ENCODE measurements at regions not wholly inside any gene's neighbourhood (a gene's known extent, or its start where the extent isn't known, plus 50 kb on each side); places are given as distances from the start of the nearest gene placed in this dataset.

DNA sequence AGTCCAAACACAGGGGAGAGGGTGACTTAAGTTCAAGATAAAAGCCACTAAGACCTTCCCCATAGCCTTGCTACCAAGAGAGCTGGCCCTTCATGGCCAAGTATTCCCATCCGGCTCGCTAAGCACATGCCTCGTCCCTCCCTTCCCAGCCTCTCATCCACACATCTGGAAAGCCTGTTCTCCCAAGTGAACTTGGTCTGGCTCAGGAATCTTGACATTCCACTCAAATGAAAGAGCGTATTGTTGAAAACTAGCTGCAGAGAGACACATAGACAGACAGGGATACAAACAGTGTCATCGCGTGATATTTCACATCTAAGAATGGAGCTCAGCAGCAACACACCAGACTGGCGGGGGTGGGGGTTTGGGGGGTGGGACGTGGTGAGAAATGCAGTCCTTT lies 182.8 kb upstream of the FOXQ1 start:
- no peak for DNase-seq

DNA sequence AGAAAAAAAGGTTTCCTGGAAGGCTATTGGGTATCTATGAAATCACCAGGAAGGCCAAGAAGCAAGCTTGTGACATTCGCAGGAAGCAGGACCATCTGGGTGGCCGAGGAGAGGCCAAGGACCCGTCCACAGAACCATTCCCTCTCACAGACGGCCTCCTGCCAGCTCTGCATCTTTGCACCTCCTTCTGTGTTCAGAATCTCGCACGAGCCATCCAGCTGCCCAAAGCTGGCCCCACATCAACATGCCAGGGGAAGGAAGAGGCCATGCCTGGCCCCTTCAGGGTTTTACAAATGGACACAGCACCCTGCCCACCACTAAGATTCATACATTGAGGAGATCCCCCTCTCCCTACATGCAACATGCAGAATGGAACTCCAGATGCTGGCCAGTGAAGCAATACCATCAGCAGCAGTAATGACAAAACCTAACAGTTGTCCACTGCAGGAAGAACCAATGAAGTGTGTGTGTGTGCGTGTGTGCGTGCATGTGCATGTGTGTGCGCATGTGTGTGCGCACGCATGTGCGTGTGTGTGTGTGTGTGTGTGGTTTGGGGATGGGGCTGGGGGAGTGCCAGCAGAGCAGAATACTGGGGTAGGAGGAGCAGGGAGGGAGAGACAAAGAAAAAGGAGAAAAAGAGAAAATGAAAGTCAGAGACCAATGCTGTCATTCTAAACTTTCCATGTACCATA lies 184.2 kb upstream of the FOXQ1 start:
- no peak for DNase-seq

More for the DNA sequence above, 182.8 kb upstream of the FOXQ1 start:
- in situ Hi-C loops (cut with MboI; ENCODE audit: low pct_unique_long_range_greater_than_20kb, low sequenced_read_pairs), result no loop called here

DNA sequence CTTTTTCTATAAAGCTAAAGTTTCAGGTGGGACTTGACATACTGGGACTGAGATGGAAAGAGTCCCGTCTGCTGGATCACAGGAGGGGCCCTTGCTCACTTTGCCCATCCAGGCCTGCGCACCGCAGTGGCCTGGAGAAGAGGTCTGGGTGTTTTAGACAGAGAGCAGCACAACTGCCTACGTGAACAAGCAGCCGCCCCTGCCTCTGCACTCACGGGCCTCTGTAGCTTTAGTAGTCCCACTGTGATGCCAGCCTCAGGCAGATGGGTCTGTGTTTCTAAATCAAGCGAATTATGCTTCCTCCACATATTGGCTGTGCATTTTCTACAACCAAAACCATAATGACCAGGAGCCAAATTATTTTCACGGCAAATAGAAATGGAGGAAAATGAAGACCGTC lies 184.8 kb upstream of the FOXQ1 start:
- in situ Hi-C loops (cut with MboI; ENCODE audit: low pct_unique_long_range_greater_than_20kb, low sequenced_read_pairs), result no loop called here
- DNase-seq, result no peak

More for the DNA sequence above, 184.2 kb upstream of the FOXQ1 start:
- in situ Hi-C loops (cut with MboI; ENCODE audit: low pct_unique_long_range_greater_than_20kb, low sequenced_read_pairs), result no loop called here

DNA sequence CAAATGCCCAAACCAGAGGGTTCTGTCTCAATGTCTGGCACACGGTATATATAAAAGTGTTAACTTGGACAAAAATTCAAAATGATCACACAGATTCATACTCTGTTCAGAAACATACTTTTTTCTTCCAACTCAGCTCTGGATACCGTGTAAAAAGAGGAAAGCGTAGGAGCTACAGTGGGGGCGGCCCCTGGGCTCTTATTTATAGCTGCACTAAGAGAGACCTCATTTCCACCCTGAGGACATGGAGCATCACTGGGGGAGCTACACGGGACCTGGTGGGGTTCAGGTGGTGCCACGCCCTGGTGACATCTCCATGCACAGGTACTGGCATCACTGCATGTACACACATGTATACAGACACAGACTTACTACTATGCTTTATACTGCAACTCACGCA lies 185.9 kb upstream of the FOXQ1 start:
- no peak for DNase-seq
- in situ Hi-C loops (cut with MboI; ENCODE audit: low pct_unique_long_range_greater_than_20kb, low sequenced_read_pairs), result no loop called here

DNA sequence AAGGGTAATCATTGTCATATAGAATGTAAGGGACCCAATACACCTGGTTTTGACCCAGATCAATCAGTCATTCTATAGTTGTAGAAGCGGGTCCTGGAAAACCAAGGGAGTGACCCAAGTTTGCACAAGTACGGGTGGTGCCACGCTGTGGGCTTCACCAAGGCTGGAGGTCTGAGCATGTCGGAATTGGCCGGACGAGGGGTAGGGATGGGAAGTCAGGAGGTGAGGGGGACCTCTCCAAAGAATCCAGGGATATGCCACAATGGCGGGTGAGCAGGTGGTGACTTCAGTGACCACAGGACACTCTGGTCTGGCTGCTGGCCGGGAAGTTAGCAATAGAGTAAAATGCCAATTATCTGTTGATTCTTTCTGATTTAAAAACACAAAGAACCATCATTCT lies 186.6 kb upstream of the FOXQ1 start:
- in situ Hi-C loops (cut with MboI; ENCODE audit: low pct_unique_long_range_greater_than_20kb, low sequenced_read_pairs), result no loop called here
- no peak for DNase-seq

DNA sequence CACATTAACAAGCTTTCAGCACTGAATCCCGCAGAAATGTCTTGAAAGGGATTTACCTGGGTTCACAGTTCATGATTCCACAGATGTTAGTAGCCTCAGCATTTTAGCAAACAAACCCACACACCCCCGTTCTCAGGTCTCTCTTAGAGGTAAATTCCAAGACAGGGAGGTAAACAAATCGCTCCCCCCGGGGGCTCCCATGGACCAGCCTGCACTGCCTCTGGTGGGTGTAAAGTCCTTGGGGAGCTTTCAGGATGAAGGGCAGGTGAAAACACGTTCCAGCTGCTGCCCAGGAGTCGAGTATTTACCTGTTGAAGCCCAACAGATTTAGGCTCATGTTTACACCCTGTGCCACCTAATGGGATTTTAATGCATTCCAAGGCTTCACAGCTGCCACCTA lies 187.0 kb upstream of the FOXQ1 start:
- no peak for DNase-seq
- in situ Hi-C loops (cut with MboI; ENCODE audit: low pct_unique_long_range_greater_than_20kb, low sequenced_read_pairs), result no loop called here

DNA sequence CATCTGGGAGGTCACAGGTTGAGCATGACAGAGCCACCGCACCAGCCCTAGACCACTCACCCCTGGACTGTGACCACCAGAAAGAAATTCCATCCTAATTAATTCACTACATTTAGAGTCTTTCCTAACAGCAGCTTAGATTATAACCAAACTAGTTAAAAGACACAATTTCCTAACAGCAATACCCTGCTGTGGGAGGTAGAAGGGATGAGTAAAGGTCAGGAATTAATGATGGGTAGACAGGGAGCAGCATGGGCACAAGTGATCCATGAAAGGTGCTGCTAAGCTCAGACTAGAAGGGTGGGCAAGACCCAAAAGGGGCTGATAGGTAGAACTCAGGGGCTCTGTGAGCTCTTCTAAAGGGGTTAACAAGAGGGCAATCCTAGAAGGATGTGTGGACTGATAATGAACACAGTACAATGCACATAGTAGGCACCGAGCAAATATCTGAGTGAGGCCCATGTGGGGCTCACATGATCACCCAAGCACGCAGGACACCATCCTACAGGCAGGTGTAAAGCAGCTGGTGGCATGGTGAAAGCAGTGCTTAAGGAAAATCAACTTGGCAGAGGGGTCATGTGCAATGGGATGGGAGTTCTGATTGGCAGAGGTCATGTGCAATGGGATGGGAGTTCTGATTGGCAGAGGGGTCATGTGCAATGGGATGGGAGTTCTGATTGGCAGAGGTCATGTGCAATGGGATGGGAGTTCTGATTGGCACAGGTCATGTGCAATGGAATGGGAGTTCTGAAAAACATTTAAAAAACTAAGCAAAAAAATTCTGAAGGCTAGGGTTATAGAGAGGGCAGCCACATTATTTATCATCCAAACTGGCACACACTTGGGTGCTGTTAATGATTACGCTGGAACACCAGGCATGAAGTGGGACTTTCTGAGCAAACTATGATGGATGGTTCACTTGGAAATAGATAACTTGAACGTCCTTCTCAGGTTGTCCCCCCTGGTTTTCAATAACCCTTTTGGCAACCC lies 188.2 kb upstream of the FOXQ1 start:
- DNase-seq, result no peak
- in situ Hi-C loops (cut with MboI; ENCODE audit: low pct_unique_long_range_greater_than_20kb, low sequenced_read_pairs), result no loop called here

DNA sequence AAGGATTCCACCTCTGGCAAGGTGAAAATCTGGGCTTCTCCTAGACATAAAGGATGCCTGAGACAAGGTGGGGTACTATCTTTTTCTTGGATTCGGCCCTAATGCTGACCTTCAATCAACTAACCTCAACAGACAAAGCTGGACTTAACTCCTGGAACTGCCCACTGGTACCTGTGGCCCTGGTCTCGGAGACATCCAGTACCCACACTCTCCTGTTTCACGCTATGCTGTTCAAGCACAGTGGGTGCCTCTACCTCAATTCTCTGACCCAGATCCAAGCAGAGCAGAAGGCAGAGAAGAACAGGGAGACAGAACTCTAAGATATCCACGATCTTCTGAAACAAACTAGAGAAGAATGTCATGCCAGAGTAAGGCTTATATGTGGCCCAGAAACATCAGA lies 189.8 kb upstream of the FOXQ1 start:
- DNase-seq, result no peak
- in situ Hi-C loops (cut with MboI; ENCODE audit: low pct_unique_long_range_greater_than_20kb, low sequenced_read_pairs), result no loop called here

DNA sequence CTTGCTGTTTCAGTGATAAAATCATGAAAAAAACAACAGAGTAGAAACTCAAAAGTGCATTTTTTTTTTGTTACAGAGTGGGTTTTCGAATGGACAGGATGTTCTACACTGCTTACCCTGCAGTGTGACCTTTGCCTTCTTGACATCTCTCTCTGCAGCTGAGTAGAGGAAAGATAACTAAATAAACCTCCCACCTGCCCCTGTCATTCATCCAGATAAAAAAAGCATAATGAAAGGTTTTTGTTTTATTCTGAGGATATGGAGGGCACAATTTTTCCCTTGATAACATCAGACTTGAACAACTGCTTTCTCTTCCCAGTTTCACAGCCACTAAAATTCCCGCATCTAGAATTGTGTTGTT lies 193.6 kb upstream of the FOXQ1 start:
- DNase-seq, result no peak
- in situ Hi-C loops (cut with MboI; ENCODE audit: low pct_unique_long_range_greater_than_20kb, low sequenced_read_pairs), result no loop called here

DNA sequence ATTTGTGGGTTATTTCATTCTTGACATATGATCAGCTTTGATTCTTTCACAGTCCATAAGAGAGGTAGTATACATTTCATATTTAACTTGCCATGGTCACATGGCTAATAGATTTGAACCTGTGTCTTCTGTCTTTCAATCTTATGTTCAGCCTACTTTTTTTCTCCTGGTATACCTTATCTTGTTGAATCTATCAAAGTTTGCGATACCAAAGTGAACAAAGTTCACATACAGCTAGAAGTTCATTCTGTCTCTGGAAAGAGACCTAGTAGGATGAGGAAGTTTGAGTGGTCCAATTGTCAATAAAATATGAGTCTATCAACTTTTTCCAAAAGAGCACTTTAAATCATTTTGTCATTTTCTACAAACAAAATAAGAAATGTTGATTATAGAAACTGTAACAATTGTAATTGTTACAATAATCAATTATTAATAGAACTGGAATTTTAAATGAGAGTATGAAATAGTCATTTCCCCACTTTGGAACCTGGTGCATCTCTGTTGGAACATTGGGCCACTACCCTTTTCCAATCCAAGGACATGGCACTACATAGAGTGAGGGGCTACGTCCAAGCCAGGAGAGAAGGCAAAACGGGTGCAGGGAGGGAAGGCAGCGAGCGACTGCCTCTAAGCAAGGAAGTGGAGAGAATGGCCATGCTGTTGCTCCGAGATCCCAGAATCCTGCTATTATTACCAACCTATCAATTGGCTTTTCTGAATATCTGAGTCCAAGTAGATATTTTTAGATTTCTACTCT lies 194.2 kb upstream of the FOXQ1 start:
- in situ Hi-C loops (cut with MboI; ENCODE audit: low pct_unique_long_range_greater_than_20kb, low sequenced_read_pairs), result no loop called here
- DNase-seq, result no peak

DNA sequence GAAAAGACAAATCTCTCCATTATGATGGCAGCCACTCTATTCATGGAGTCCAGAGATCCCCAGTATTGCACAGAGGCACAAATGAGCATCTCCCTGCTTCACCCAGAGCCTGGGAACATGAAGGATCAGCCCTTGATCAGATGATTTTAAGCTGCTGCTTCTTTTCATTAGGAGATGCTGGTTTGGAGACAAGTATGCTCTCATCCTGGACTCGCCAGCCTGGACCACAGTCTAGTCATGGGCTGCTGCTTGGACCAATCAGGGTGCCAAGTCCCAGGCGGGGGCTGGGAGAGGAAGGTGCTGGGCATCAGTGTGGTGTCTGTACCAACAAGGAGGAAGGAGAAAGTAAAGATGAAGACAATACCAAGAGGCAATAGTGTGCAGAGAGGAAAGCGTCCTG lies 195.7 kb upstream of the FOXQ1 start:
- in situ Hi-C loops (cut with MboI; ENCODE audit: low pct_unique_long_range_greater_than_20kb, low sequenced_read_pairs), result no loop called here

DNA sequence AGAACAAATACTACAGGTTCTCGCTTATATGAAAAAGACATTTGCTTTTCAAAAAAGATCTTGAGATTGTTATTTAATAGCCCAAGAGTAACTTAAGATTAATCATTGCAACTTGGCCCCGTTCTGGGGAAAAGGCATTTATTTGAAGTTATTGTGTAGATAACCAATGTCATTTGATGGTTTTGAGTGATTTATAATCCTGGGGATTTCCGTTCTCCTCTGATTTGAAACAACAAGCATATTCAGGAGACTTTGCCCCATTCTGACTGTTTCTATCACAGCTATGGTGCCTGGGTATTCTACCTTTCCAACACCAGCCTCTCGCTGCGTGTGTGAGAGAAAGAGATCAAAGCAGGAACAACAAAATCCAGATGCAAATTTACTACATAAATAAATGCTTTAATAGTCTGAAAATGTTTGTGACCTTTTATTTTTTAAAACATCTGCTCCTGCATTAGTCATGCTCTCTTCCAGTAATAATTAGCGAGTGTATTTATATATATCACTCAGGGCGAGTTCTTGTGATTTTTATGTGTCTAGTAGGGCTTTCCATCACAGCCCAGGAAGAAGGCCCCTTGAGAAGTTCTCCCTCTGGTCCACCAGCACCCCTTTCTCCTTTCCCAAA lies 197.9 kb upstream of the FOXQ1 start:
- in situ Hi-C loops (cut with MboI; ENCODE audit: low pct_unique_long_range_greater_than_20kb, low sequenced_read_pairs), result no loop called here
- DNase-seq, result no peak

More for the DNA sequence above, 195.7 kb upstream of the FOXQ1 start:
- no peak for DNase-seq

DNA sequence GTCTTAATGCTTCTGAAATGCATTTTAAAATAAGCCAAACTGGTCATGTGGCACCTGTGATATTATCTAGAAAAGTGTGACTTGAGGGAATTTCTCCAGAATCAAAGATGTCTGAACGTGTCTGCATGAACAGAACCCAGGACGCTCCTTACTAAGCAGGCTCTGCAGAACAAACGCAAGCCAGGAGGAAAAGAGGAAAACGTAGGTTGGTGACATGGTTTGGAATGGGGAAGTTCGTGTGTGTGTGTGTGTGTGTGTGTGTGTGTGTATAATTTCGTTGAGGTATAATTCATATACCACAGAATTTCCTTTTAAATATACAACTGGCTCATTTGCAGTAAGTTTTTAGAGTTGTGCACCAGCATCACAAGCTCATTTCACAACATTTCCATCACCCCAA lies 200.5 kb upstream of the FOXQ1 start:
- in situ Hi-C loops (cut with MboI; ENCODE audit: low pct_unique_long_range_greater_than_20kb, low sequenced_read_pairs), result no loop called here
- DNase-seq, result peak; percentile 4

DNA sequence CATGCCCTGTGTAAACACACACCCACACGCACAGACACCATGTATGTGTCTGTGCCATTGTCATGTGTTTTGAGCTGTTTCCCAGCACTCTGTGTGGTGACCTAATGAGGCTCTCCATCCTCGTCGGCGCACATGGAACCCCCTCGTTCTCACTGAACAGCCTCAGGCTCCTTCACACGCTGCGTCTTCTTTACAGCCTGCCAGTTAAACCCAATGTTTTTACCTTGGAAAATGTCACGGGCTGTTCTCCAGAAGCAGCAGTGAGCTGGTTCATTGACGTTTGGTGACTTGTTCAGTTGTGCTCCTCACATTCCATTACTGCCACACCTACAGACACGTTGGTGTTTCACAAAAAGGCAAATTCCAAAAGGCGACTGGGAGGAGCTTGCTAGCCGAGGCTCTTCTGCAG lies 201.0 kb upstream of the FOXQ1 start:
- DNase-seq, result no peak
- in situ Hi-C loops (cut with MboI; ENCODE audit: low pct_unique_long_range_greater_than_20kb, low sequenced_read_pairs), result no loop called here

DNA sequence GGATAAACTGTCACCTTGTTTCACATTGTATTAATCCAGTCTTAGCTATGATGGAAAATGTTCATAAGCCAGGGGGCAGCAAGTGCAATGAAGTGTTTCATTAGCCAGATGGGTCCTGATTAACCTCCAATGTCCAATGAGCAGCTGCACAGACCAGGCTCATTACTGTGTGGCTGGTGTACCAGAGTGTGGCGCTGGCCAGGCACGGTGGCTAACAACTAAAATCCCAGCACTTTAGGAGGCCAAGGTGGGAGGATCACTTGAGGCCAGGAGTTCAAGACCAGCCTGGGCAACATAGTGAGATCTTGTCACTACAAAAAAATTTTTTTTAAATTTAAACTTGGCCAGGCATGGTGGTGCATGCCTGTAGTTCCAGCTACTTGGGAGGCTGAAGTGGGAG lies 201.7 kb upstream of the FOXQ1 start:
- in situ Hi-C loops (cut with MboI; ENCODE audit: low pct_unique_long_range_greater_than_20kb, low sequenced_read_pairs), result no loop called here

DNA sequence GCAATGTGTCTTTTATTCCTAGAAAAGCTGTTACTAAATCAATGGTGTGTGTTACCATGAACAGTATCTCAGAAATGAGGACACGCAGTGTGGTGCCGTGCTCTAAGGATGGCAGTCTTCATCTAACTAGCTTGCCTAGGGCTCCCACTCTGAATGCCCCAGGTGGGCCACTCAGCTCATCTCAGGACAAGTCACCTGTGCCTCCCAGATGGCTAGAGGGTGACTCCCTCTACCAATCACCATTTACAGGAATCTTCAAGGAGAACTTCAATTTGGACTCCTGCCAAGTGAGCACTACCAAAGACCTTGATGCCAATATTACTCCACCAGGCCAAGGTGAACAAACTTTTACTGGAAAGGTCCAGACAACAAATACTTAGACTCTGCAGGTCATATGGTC lies 202.8 kb upstream of the FOXQ1 start:
- in situ Hi-C loops (cut with MboI; ENCODE audit: low pct_unique_long_range_greater_than_20kb, low sequenced_read_pairs), result no loop called here
- DNase-seq, result no peak

More for the DNA sequence above, 201.7 kb upstream of the FOXQ1 start:
- DNase-seq, result no peak

DNA sequence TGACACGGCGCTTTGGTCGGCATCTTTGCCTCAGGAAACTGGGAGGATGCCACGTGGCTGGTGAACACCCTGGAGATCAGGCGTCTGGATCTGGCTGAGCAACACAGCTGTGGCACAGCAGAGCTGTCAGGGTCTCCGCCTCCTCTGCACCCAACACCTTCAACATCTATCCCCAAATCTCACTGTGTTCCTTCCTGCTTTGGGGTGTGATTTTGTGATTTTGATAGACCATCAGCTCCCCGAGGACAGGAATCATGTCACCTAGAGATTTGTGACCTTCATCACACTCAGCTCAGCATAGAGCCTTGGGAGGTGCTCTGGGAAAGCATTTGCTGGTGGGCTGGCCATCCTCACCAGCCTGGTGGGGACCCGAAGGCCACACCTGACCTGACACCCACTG lies 203.7 kb upstream of the FOXQ1 start:
- in situ Hi-C loops (cut with MboI; ENCODE audit: low pct_unique_long_range_greater_than_20kb, low sequenced_read_pairs), result no loop called here
- DNase-seq, result no peak

DNA sequence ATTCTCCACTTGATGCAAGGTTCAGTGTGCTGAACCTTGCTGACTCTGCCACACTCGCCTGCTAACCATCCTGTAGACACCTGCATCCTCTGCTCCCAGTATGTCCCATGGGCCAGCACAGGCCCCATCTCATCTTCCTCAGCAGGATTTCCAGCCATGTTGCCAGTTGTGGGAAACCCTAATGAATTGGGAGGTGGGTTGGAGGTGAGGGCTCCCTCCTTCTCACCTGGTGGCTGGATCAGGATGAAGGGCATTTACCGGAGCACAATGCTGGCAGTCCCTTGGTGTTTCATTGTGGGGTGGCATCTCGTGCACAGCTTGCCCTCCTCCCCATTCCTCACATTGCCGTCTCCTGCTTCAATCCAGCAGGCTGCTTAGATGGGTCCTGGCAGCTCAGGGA lies 204.3 kb upstream of the FOXQ1 start:
- in situ Hi-C loops (cut with MboI; ENCODE audit: low pct_unique_long_range_greater_than_20kb, low sequenced_read_pairs), result no loop called here
- DNase-seq, result no peak

DNA sequence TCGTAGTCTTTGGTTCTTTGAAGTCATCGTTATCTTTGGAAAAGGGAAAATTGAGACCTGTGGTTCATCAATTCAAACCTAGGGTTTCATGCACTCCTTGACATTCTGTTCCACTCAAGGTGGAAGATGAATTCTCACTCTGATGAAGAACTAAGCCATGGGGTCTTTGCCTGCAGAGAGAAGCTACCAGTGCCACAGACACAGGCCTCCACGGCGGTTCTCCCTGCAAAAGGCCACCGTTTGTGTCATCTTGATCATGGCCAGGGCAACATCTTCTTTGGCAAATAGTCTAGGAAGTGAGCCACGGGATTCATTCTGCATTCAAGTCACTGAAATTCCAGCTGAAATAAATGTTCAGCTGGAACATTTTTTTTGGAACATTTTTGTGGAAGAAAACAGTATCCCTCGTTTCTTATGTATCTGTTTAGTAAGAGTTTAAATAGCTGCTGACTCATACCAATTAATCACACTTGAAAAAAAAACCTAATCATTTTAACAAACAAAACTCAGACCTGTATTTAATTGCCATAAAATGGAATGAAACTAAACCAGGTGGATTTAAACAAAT lies 206.0 kb upstream of the FOXQ1 start:
- no peak for DNase-seq
- in situ Hi-C loops (cut with MboI; ENCODE audit: low pct_unique_long_range_greater_than_20kb, low sequenced_read_pairs), result no loop called here

Data from KBM-7 (cell line).